ENCODE measurements at regions not wholly inside any gene's neighbourhood (a gene's known extent, or its start where the extent isn't known, plus 50 kb on each side); places are given as distances from the start of the nearest gene placed in this dataset.
A peak's percentile ranks its signal among the peaks of the same experiment; 100 is the strongest.

GRCh38 chr2:240355001-240355891 lies 80.2 kb upstream of the GPC1 start:
- DNase-seq (ENCODE audit: low spot score) (no peak), ATAC-seq (peak; percentile 82)

- DNase-seq (ENCODE audit: low spot score) (no peak), ATAC-seq (no peak)
Measured at GRCh38 chr2:240355962-240356361, 79.5 kb upstream of the GPC1 start.

- ATAC-seq = no peak
- DNase-seq (ENCODE audit: low spot score) = no peak
Measured at GRCh38 chr2:240356700-240357640, 78.5 kb upstream of the GPC1 start.

- no peak for DNase-seq (ENCODE audit: low spot score)
Measured at GRCh38 chr2:240357641-240358012, 77.8 kb upstream of the GPC1 start.

GRCh38 chr2:240358080-240358479 lies 77.4 kb upstream of the GPC1 start:
- ATAC-seq (no peak), DNase-seq (ENCODE audit: low spot score) (no peak)

More at GRCh38 chr2:240357641-240358012, 77.8 kb upstream of the GPC1 start:
- no peak for ATAC-seq

GRCh38 chr2:240358821-240359397 lies 76.6 kb upstream of the GPC1 start:
- ATAC-seq = no peak

GRCh38 chr2:240359695-240360094 lies 75.8 kb upstream of the GPC1 start:
- ATAC-seq = no peak

More at GRCh38 chr2:240358821-240359397, 76.6 kb upstream of the GPC1 start:
- DNase-seq (ENCODE audit: low spot score) = no peak

GRCh38 chr2:240360645-240361475 lies 74.6 kb upstream of the GPC1 start:
- DNase-seq (ENCODE audit: low spot score) (no peak), ATAC-seq (no peak)

More at GRCh38 chr2:240359695-240360094, 75.8 kb upstream of the GPC1 start:
- DNase-seq (ENCODE audit: low spot score) = no peak

- ATAC-seq (no peak), DNase-seq (ENCODE audit: low spot score) (no peak)
Measured at GRCh38 chr2:240362216-240362755, 73.2 kb upstream of the GPC1 start.

GRCh38 chr2:240362826-240363745 lies 72.4 kb upstream of the GPC1 start:
- ATAC-seq (no peak), DNase-seq (ENCODE audit: low spot score) (no peak)

GRCh38 chr2:240363746-240364581 lies 71.5 kb upstream of the GPC1 start:
- no peak for ATAC-seq
- no peak for DNase-seq (ENCODE audit: low spot score)

- ATAC-seq = no peak
- DNase-seq (ENCODE audit: low spot score) = no peak
Measured at GRCh38 chr2:240364582-240364960, 70.9 kb upstream of the GPC1 start.

GRCh38 chr2:240364961-240365775 lies 70.3 kb upstream of the GPC1 start:
- DNase-seq (ENCODE audit: low spot score) (no peak), ATAC-seq (no peak)

- no peak for ATAC-seq
- DNase-seq (ENCODE audit: low spot score) = no peak
Measured at GRCh38 chr2:240365971-240366471, 69.4 kb upstream of the GPC1 start.

- DNase-seq (ENCODE audit: low spot score) (no peak), ATAC-seq (no peak)
Measured at GRCh38 chr2:240366901-240367300, 68.6 kb upstream of the GPC1 start.

- DNase-seq (ENCODE audit: low spot score) (no peak), ATAC-seq (no peak)
Measured at GRCh38 chr2:240367721-240368120, 67.7 kb upstream of the GPC1 start.

- peak; percentile 92 for ATAC-seq
- DNase-seq (ENCODE audit: low spot score) = peak; percentile 96
Measured at GRCh38 chr2:240368781-240369331, 66.6 kb upstream of the GPC1 start.

All from left lobe of liver (tissue), 2 donors.